Testis (tissue), 2 donors: ENCODE measurements at regions not wholly inside any gene's neighbourhood (a gene's known extent, or its start where the extent isn't known, plus 50 kb on each side); places are given as distances from the start of the nearest gene placed in this dataset.

Experiments used
- CTCF ChIP-seq, 3 experiments: fragments of 450-650 bp in 2 of 3; fragments of 200-600 bp in 1 of 3; sonication (generic) in 1 of 3; IDR thresholded peaks; one replicate each; pipeline ENCODE4 v1.5.1; 2016 to 2019; ENCODE audit warnings: antibody characterized with exemption in 3 of 3, mild to moderate bottlenecking in 2 of 3, moderate library complexity in 1 of 3
- POLR2A ChIP-seq: fragments of 450-650 bp; IDR thresholded peaks from one replicate; pipeline ENCODE4 v1.6.1; 2017; ENCODE audit warnings: antibody characterized with exemption, mild to moderate bottlenecking, moderate library complexity

GRCh38 chr5:38166832-38167231 lies 91.5 kb upstream of the EGFLAM start:
- TF ChIP-seq CTCF (IDR thresholded peaks at IDR 0.05) = no peak
- TF ChIP-seq POLR2A = no peak
